ENCODE measurements at regions not wholly inside any gene's neighbourhood (a gene's known extent, or its start where the extent isn't known, plus 50 kb on each side); places are given as distances from the start of the nearest gene placed in this dataset.

GRCh38 chr7:68805159-68805558, 793.1 kb upstream of the AUTS2 start:
- Histone ChIP-seq H3K4me3 (no peak overlapping the region), H3K27ac (no peak overlapping the region), H3K4me1 (no peaks in the 10 kb centered on the region), H3K27me3 (no peaks in the 10 kb centered on the region), H3K36me3 (no peaks in the 10 kb centered on the region), H3K9me3 (peaks cover 0 to 3% (median 0%) of the 10 kb centered on the region in 12 donors)
- WGBS, 4 donors, result 91 to 96% (median 92%) methylated on average over 5 of the region's 5 CpGs
- intact Hi-C loops (cut with DNase I), result no loop called here
- ATAC-seq, result no peak
- no peak for TF ChIP-seq POLR2A (IDR thresholded peaks at IDR 0.05)
- TF ChIP-seq, protein P1, sequence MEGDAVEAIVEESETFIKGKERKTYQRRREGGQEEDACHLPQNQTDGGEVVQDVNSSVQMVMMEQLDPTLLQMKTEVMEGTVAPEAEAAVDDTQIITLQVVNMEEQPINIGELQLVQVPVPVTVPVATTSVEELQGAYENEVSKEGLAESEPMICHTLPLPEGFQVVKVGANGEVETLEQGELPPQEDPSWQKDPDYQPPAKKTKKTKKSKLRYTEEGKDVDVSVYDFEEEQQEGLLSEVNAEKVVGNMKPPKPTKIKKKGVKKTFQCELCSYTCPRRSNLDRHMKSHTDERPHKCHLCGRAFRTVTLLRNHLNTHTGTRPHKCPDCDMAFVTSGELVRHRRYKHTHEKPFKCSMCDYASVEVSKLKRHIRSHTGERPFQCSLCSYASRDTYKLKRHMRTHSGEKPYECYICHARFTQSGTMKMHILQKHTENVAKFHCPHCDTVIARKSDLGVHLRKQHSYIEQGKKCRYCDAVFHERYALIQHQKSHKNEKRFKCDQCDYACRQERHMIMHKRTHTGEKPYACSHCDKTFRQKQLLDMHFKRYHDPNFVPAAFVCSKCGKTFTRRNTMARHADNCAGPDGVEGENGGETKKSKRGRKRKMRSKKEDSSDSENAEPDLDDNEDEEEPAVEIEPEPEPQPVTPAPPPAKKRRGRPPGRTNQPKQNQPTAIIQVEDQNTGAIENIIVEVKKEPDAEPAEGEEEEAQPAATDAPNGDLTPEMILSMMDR (IDR thresholded peaks at IDR 0.05), result no peak
- DNase-seq, result no peak

- DNase-seq (no peak), ATAC-seq (no peak)
- peaks cover 0 to 3% (median 0%) of the 10 kb centered on the region in 12 donors for H3K9me3 ChIP-seq
- TF ChIP-seq, protein P1 (IDR thresholded peaks at IDR 0.05), result no peak
- no peak for TF ChIP-seq POLR2A (IDR thresholded peaks at IDR 0.05)
- 40 to 73% (median 63%) methylated on average over 2 of the region's 2 CpGs for WGBS, 4 donors
- H3K4me3 ChIP-seq, result no peak overlapping the region
- H3K36me3 ChIP-seq, result no peaks in the 10 kb centered on the region
- H3K27me3 ChIP-seq, result no peaks in the 10 kb centered on the region
- H3K4me1 ChIP-seq, result no peaks in the 10 kb centered on the region
- no peak overlapping the region for H3K27ac ChIP-seq
- intact Hi-C loops (cut with DNase I), result no loop called here
Observed at GRCh38 chr7:68807666-68808065, 790.6 kb upstream of the AUTS2 start.

DNA sequence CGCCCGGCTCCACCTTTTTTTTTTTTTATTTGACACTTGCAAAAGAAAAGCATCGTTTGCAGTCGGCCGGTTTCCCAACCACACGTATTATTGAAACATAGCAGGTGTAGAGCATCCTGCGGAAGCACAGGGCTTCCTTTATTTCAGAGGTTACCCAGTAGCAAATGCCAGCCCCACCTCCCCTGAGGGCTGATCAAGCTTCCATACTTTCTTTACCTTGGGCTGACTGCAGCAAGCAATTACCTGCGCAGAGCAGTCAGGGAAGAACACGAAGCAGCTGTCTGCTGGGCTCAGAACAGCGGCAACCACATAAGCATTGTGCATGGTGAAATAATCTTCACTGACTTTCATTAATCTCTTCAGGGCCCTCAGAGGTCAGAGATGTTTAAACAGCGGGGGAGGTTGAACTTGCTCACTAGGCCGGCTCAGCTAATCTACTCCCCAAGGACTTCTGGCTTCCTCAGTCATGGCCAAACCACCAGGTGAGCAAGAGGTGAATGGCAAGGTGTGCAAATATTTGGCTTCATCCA, 784.7 kb upstream of the AUTS2 start:
- DNase-seq (no peak), ATAC-seq (no peak)
- no peaks in the 10 kb centered on the region for H3K36me3 ChIP-seq
- no peak overlapping the region for H3K27ac ChIP-seq
- H3K4me1 ChIP-seq, result no peaks in the 10 kb centered on the region
- no peak overlapping the region for H3K4me3 ChIP-seq
- intact Hi-C loops (cut with DNase I), result no loop called here
- no peak for TF ChIP-seq POLR2A (IDR thresholded peaks at IDR 0.05)
- TF ChIP-seq, protein P1 (IDR thresholded peaks at IDR 0.05), result no peak
- no peaks in the 10 kb centered on the region for H3K27me3 ChIP-seq
- H3K9me3 ChIP-seq, result peaks cover 0 to 5% (median 0%) of the 10 kb centered on the region in 12 donors
- WGBS, 4 donors, result 78 to 90% (median 82%) methylated on average over 12 of the region's 12 CpGs

GRCh38 chr7:68816491-68816890, 781.8 kb upstream of the AUTS2 start:
- 72 to 82% (median 76%) methylated on average over 2 of the region's 2 CpGs for WGBS, 4 donors
- Histone ChIP-seq H3K4me3 (no peak overlapping the region), H3K27me3 (peaks cover 0 to 13% (median 0%) of the 10 kb centered on the region in 9 donors), H3K4me1 (no peaks in the 10 kb centered on the region), H3K9me3 (peaks cover 0 to 8% (median 0%) of the 10 kb centered on the region in 12 donors), H3K27ac (no peak overlapping the region), H3K36me3 (no peaks in the 10 kb centered on the region)
- no peak for ATAC-seq
- no peak for DNase-seq
- TF ChIP-seq POLR2A (IDR thresholded peaks at IDR 0.05), result no peak
- TF ChIP-seq, protein P1 (IDR thresholded peaks at IDR 0.05), result no peak
- intact Hi-C loops (cut with DNase I), result no loop called here
